HG03571 (cell line): ENCODE measurements at regions not wholly inside any gene's neighbourhood (a gene's known extent, or its start where the extent isn't known, plus 50 kb on each side); places are given as distances from the start of the nearest gene placed in this dataset.

Source experiments
- ATAC-seq: cut with Tn5 transposase; IDR thresholded peaks from one replicate; pipeline ENCODE4 v1.9.1; 2021; ENCODE audit not compliant: unreplicated experiment

GRCh38 chr3:3280396-3280795 lies 100.9 kb upstream of the CRBN start:
- no peak for ATAC-seq

- no peak for ATAC-seq
These were observed 98.6 kb upstream of the CRBN start for GRCh38 chr3:3278073-3278472.

DNA sequence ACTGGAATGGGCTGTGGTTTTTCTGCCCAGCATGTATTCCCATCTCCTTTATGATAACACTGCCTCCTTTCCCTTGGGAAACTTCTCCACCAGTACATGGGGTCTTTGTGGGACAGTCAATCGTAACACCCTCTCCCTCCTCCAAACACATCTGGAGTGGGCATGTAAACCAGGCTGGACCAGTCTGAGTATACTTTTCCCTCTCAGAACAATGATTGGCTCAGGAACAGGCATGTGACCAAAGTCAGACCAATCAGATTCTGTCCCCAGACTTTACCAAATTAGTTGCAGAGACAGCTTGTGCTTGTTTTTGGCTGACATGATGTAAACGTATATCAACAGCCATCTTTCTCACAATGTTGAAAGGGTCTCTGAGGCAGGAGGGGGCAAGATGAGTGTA lies 97.1 kb upstream of the CRBN start:
- ATAC-seq, result no peak

GRCh38 chr3:3264796-3265195 lies 85.3 kb upstream of the CRBN start:
- no peak for ATAC-seq

GRCh38 chr3:3260870-3261269 lies 81.4 kb upstream of the CRBN start:
- no peak for ATAC-seq

GRCh38 chr3:3259181-3259580 lies 79.7 kb upstream of the CRBN start:
- no peak for ATAC-seq

- ATAC-seq, result no peak
These were observed 78.8 kb upstream of the CRBN start for GRCh38 chr3:3258281-3258680.

- ATAC-seq, result no peak
These were observed 62.1 kb upstream of the CRBN start for GRCh38 chr3:3241596-3241995.

DNA sequence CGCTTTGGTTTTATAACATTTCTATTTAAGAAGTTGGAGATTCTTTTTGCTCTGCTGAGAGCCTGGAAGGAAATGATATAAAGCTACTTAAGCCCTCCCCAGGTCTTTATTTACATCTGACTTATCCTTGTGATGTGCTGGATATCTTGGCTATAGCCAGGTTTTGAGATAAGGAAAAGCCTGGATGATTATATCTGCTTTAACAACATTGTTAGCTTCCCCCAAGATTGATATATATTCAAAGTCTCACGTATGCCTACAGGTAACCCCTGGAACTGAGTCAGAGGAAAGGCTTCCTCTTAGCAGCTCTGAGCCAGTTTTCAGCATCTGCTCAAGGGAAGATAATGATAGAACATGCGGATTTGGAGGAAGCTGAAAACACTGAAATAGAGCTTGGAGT lies 61.5 kb upstream of the CRBN start:
- ATAC-seq, result no peak

DNA sequence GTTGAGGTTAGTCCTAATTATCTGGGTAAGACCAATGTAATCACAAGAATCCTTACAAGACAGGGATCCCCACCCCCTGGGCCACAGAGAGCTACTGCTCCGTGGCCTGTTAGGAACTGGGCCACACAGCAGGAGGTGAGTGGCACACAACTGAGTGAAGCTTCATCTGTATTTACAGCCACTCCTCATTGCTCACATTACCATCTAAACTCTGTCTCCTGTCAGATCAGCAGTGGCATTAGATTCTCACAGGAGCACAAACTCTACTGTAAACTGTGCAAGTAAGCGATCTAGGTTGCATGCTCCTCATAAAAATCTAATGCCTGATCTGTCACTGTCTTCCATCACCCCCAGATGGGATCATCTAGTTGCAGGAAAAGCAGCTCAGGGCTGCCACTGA lies 58.5 kb upstream of the CRBN start:
- no peak for ATAC-seq

- no peak for ATAC-seq
These were observed 52.8 kb upstream of the CRBN start for GRCh38 chr3:3232251-3232650.
